A549 (cell line): ENCODE measurements at regions not wholly inside any gene's neighbourhood (a gene's known extent, or its start where the extent isn't known, plus 50 kb on each side); places are given as distances from the start of the nearest gene placed in this dataset.

ENCODE experiments used
- CTCF ChIP-seq: fragments of >200 bp; sonication (Bioruptor Twin); formaldehyde crosslinking; IDR thresholded peaks from 3 replicates; pipeline ENCODE4 v1.5.1; 2016
- FOSL2 ChIP-seq, 2 experiments: fragments of 450-650 bp in 1 of 2; fragments of >200 bp in 1 of 2; sonication (Bioruptor Twin) in 1 of 2; formaldehyde crosslinking; IDR thresholded peaks; 2 replicates each; pipeline versions ENCODE4 v1.5.0 to v1.6.1; 2016 to 2020; ENCODE audit warnings: mild to moderate bottlenecking in 1 of 2, moderate library complexity in 1 of 2
- HEYL ChIP-seq: fragments of 250-450 bp; sonication (Bioruptor Pico); IDR thresholded peaks from 2 replicates; pipeline ENCODE4 v1.8.0; 2021; ENCODE audit warnings: mild to moderate bottlenecking, moderate library complexity
- MAX ChIP-seq: IDR thresholded peaks from 2 replicates; pipeline ENCODE4 v1.6.1; 2012
- NPAS2 ChIP-seq: fragments of 250-450 bp; sonication (Bioruptor Pico); IDR thresholded peaks from 2 replicates; pipeline ENCODE4 v1.8.0; 2022; ENCODE audit warnings: mild to moderate bottlenecking, moderate library complexity, borderline replicate concordance

- TF ChIP-seq NPAS2 (CRISPR knock-in tag) (no peak), FOSL2 (IDR thresholded peaks at IDR 0.05) (no peak), FOSL2 (CRISPR knock-in tag; IDR thresholded peaks at IDR 0.05) (no peak), CTCF (no peak), HEYL (no peak), MAX (no peak)
These were observed 256.6 kb upstream of the GLI3 start for GRCh38 chr7:42493436-42494198.
